HG02884 (cell line): ENCODE measurements at regions not wholly inside any gene's neighbourhood (a gene's known extent, or its start where the extent isn't known, plus 50 kb on each side); places are given as distances from the start of the nearest gene placed in this dataset.
A peak's percentile ranks its signal among the peaks of the same experiment; 100 is the strongest.
"Not testable (repeated sequence)": the region's sequence is repeated elsewhere in the genome, so short reads cannot be mapped to it uniquely, and the experiment has no call there.

Experiments
- ATAC-seq: cut with Tn5 transposase; IDR thresholded peaks from one replicate; pipeline ENCODE4 v1.9.1; 2021; ENCODE audit warnings: mild to moderate bottlenecking, moderate library complexity; ENCODE audit not compliant: unreplicated experiment

- not testable (repeated sequence) for ATAC-seq
Measured at GRCh38 chr1:206311611-206312273, 108.4 kb downstream of the SRGAP2 start.

DNA sequence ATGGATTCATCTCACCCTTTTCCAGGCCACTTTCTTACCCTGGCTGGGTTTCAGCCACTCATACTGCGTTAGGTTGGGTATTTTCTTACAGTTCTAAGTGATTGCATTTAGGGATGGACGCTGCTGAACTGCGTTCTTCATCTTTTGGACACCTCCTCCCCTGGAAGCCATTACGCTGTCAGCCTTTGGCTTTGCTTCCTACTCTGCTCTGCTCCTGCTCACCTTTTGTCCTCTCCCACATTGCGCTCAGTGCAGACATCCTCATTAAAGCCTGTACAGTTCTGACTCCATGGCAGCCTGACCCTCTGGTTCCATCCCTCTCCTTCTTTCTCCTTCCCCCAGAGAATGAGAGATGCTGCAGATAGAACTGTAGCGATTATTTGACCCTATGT, 108.9 kb downstream of the SRGAP2 start:
- ATAC-seq: not testable (repeated sequence)

GRCh38 chr1:206314951-206315636, 111.8 kb downstream of the SRGAP2 start:
- not testable (repeated sequence) for ATAC-seq

DNA sequence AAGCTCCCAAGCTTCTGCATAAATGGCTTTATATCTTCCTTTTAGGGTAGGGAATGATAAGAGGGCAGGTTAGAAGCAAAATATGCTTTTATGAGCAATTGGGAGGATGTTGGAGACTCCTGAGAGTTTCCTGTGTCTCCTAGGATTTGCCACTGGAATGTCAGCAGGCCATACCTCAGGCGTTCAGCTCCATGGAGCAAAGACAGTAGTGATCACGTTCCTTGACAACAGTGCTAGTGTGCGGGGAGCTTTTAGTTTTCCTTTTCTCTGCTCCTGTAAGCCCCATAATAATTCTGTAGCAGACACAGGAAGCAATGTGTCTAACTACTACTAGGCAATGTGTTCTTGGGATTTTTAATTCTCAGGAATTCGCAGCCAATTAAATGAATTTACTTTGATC, 113.6 kb downstream of the SRGAP2 start:
- not testable (repeated sequence) for ATAC-seq

- ATAC-seq: not testable (repeated sequence)
Measured at GRCh38 chr1:206317878-206318514, 114.7 kb downstream of the SRGAP2 start.

GRCh38 chr1:206320227-206320626, 116.9 kb downstream of the SRGAP2 start:
- not testable (repeated sequence) for ATAC-seq

DNA sequence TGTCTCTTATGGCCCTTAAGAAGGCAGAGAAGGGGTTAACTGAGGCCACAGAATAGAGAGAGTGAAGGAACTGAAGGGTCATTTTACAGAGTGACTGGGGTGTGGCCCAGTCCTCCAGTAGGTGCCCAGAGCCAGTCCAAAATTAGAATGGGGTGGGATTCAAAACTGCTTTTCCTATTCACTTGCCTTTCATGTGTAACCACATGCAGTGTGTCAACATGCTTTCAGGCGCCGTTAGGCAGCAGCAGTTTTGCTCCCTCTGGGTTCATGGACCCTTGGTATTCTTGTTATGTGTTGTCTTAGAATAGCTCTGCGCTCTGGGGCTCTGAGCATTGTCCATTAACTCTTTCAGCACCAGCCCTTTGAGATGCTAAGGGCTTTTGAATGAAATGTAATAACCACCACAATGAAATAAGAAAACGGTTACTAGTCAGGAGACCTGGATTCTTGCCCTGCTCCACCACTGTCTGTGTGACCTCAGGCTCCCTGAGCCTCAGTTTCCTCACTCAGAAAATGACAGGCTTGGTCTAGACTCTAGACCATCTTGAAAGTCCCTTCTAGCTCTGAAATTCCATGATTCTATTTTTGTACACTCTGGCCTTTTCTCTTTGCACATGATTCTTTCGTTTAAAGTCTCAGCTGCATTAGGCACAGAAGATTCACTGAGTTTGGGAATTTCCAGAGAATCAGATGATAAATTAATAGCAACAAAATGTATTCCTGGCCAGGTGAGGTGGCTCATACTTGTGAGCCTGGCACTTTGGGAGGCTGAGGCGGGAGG, 123.0 kb downstream of the SRGAP2 start:
- not testable (repeated sequence) for ATAC-seq

GRCh38 chr1:206331597-206331996, 128.3 kb downstream of the SRGAP2 start:
- not testable (repeated sequence) for ATAC-seq

DNA sequence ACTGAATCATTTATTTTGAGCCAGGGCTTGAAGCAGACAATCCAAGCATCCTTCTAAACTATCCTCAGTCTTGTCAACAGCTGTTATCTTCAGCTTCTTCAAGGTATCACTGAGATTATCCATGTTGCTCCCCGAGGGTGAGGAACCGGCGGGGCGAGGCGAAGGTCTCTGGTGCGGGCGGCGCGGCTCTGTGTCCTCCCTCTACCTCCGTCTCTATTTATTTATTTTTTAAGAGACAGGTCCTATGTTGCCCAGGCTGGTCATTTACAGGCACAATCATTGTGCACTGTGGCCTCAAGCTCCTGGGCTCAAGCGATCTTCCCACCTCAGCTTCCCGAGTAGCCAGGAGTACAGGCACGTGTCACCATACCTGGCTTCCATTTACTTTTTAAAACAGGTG, 130.0 kb downstream of the SRGAP2 start:
- ATAC-seq: not testable (repeated sequence)

- not testable (repeated sequence) for ATAC-seq
Measured at GRCh38 chr1:206333897-206334296, 130.6 kb downstream of the SRGAP2 start.

DNA sequence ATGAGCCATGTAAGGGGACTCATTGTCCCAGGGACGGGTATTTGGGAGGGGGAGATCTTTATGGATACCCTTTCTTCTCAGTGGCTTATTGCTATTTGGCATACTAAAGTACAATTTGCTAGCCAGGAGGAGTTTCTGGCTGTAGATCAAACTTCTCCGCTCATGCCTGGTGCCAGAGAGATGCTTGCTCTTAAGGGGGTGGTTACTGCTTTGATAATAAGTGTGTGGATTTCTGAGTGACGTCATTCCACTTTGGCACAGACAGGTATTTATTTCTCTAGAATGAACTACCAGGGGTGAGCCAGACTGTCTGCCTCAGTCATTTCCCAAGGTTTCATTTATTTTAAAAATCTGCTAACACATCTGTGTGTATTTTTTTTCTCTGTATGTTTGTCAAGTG, 131.1 kb downstream of the SRGAP2 start:
- ATAC-seq: not testable (repeated sequence)

GRCh38 chr1:206335162-206335561, 131.8 kb downstream of the SRGAP2 start:
- not testable (repeated sequence) for ATAC-seq

DNA sequence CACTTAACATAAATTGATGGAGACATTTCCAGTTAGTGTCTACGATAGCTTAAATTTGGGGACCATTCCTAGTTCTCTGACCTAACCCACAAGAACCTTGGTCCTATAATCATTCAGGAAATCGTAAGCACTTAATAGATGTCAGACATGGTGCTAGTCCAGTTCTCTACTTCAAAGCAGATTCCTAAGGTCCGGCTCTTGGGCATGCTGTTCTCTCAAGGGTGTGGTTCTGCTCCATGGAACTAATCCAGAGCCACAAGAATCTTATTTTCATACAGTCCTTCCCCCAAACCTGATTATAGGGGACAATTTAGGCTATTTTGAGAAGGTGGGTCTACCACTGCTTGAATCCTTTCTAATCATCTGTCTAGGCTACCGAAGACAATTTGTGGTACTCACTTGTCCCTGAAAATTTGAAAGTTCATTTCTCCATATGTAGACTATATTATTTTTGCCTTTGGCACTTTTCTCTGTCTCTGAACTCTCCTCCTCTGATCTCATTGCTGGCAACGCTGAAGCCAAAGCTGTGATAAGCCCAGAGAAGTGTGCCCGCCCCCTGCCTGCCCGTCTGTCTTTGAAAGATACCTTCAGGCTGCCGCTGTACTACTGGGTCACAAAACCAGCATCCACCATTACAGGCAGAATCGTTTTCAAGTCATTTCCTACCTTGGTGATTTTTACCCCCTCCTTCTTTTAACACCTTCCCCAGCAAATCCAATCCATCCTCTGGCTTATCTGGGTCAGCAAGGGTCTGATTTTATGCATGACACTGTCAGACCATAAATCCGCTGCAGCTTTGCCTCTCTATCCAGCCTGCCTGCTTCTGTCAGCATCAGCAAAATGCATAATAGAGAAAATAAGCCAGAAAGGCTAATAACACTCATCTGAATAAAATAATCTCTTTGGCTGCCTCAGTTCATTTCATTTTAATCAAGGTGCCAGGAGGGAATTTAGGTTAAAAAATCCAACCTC, 132.8 kb downstream of the SRGAP2 start:
- not testable (repeated sequence) for ATAC-seq

DNA sequence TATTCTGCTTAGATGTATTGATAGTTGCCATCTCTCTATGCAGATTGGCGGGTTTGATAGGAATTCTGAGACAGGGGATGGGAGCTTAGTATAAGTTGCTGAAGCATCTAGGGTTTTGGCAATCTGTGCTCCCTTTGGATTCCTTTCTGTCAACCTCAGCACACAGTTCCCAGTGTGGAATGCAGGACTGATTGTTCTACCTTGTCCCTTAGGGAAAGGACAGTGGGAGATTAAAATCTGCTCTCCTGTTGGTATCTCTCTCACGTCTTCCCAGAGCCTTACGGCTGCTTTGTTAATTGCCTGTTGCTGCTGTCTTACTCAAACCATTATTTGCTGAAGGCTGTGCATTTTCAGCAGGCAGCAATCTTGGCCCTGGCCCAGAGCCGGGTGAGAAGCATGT, 133.3 kb upstream of the IKBKE start:
- not testable (repeated sequence) for ATAC-seq

GRCh38 chr1:206350493-206351275, 119.6 kb upstream of the IKBKE start:
- ATAC-seq: not testable (repeated sequence)

DNA sequence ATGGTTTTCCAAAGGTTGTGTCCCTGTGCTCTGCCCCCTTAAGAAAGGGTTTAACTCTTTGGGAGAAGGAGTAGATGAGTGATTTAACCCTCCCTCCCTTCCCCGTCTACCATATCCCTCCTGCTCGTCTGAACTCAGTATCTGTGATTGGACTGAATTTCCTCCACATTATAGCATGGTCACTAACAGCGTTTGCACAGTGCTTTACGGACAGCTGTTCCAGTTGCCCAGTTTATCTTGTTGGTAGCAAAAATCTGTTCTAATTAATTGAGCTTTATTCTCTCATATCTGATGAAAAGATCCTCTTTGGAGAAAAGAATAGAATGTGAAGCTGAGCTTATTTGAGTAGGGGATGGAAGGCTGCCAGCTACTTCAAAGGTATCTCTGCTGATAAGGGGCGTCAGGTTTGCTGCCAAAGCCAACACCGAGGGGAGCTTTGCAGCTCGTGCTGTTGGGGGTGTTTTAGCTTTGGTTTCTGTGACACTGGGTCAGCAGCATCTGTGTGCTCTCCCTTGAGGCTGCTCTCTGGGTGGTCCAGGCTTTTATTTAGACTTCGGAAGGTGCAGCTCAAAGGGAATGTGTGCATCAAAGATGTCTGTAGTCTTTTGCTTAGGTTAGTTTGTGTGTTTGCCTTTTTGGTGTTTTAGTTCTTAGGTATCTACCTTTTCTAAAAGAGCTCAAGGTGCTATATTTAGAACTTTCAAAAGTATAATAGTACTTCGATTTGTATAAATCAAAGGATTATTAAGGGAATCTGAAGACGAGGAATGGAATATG, 118.8 kb upstream of the IKBKE start:
- ATAC-seq: not testable (repeated sequence)

DNA sequence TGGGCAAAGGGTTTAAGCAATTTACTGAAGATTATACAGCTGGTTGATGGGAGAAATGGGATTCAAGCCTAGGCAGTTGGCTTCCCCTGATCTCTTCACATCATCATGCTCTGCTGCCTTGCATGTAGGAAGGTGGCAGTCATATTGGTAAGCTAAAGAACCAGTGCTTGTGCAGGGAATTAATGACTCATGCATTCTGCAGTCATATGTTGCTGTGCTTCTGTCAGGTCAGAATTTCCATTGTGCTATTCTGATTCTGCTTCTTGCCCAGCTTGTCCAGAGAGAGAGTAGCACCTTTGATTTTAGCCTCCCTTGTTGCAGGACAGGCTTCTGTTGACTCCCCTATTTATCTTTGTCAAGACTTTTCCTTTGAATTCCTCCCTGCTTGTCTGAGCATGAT, 114.0 kb upstream of the IKBKE start:
- peak; percentile 71 for ATAC-seq

DNA sequence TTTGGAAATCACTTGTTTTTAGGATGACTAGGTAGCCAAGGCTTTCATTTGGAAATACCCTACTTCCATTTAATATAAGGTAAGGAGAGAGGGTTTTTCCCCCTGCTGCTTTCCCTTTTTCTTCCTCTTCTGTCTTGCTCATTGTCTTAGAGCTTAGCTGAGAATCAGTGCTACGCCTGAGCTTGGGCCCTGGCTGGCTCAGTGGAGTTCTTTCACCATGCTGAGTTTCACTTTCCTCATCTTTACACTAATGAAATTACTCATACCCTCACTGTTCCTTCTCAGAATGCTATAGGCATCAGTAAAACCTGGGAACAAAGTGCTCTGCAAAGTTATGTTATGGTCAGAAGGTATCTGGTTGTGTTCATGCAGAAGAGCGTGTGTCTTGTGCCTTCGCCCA, 112.3 kb upstream of the IKBKE start:
- peak; percentile 73 for ATAC-seq
